ENCODE measurements at regions not wholly inside any gene's neighbourhood (a gene's known extent, or its start where the extent isn't known, plus 50 kb on each side); places are given as distances from the start of the nearest gene placed in this dataset.

- DNase-seq: peak; percentile 40 to 71
- WGBS, 3 donors: 3 to 5% (median 4%) methylated on average over 41 of the region's 41 CpGs
- Histone ChIP-seq H3K4me3 (ENCODE audit: low read depth in 1 of 3, low read length in 3 of 3) (peak overlapping the region in 2 of 3 donors; percentile 1 to 42), H3K27me3 (ENCODE audit: control insufficient read depth in 3 of 3, insufficient read depth in 3 of 3, low read length in 3 of 3) (peaks cover 0 to 36% (median 13%) of the 10 kb centered on the region in 3 donors), H3K9me3 (ENCODE audit: control insufficient read depth in 2 of 2, insufficient read depth in 1 of 2, low read depth in 1 of 2, low read length in 1 of 2) (no peaks in the 10 kb centered on the region), H3K36me3 (ENCODE audit: control insufficient read depth in 3 of 3, insufficient read depth in 2 of 3, low read depth in 1 of 3, low read length in 3 of 3) (no peaks in the 10 kb centered on the region), H3K27ac (ENCODE audit: low read depth in 1 of 3, low read length in 2 of 3) (no peak overlapping the region), H3K4me1 (ENCODE audit: control insufficient read depth in 3 of 3, insufficient read depth in 2 of 3, low read depth in 1 of 3, low read length in 2 of 3) (peaks cover 0 to 23% (median 0%) of the 10 kb centered on the region in 3 donors)
- no peak for FAIRE-seq
Observed at GRCh38 chr2:120441744-120442471, 96.0 kb downstream of the INHBB start.

- 0 to 10% (median 2%) methylated on average over 16 of the region's 16 CpGs for WGBS, 3 donors
- Histone ChIP-seq H3K27me3 (ENCODE audit: control insufficient read depth in 3 of 3, insufficient read depth in 3 of 3, low read length in 3 of 3) (peaks cover 0 to 34% (median 12%) of the 10 kb centered on the region in 3 donors), H3K27ac (ENCODE audit: low read depth in 1 of 3, low read length in 2 of 3) (peak overlapping the region in 1 of 3 donors; percentile 40), H3K4me1 (ENCODE audit: control insufficient read depth in 3 of 3, insufficient read depth in 2 of 3, low read depth in 1 of 3, low read length in 2 of 3) (peaks cover 0 to 23% (median 0%) of the 10 kb centered on the region in 3 donors), H3K4me3 (ENCODE audit: low read depth in 1 of 3, low read length in 3 of 3) (peak overlapping the region in 2 of 3 donors; percentile 23 to 42), H3K9me3 (ENCODE audit: control insufficient read depth in 2 of 2, insufficient read depth in 1 of 2, low read depth in 1 of 2, low read length in 1 of 2) (no peaks in the 10 kb centered on the region), H3K36me3 (ENCODE audit: control insufficient read depth in 3 of 3, insufficient read depth in 2 of 3, low read depth in 1 of 3, low read length in 3 of 3) (no peaks in the 10 kb centered on the region)
- no peak for DNase-seq
- FAIRE-seq: no peak
Observed at GRCh38 chr2:120442541-120442922, 96.6 kb downstream of the INHBB start.

GRCh38 chr2:120442923-120443571 is 97.1 kb downstream of the INHBB start:
- Histone ChIP-seq H3K4me1 (ENCODE audit: control insufficient read depth in 3 of 3, insufficient read depth in 2 of 3, low read depth in 1 of 3, low read length in 2 of 3) (peaks cover 0 to 23% (median 0%) of the 10 kb centered on the region in 3 donors), H3K27ac (ENCODE audit: low read depth in 1 of 3, low read length in 2 of 3) (peak overlapping the region in 1 of 3 donors; percentile 40), H3K36me3 (ENCODE audit: control insufficient read depth in 3 of 3, insufficient read depth in 2 of 3, low read depth in 1 of 3, low read length in 3 of 3) (no peaks in the 10 kb centered on the region), H3K9me3 (ENCODE audit: control insufficient read depth in 2 of 2, insufficient read depth in 1 of 2, low read depth in 1 of 2, low read length in 1 of 2) (no peaks in the 10 kb centered on the region), H3K4me3 (ENCODE audit: low read depth in 1 of 3, low read length in 3 of 3) (peak overlapping the region in 2 of 3 donors; percentile 23 to 42), H3K27me3 (ENCODE audit: control insufficient read depth in 3 of 3, insufficient read depth in 3 of 3, low read length in 3 of 3) (peaks cover 0 to 34% (median 12%) of the 10 kb centered on the region in 3 donors)
- WGBS, 3 donors: 14 to 22% (median 21%) methylated on average over 42 to 50 of the region's 50 CpGs
- FAIRE-seq (no peak), DNase-seq (peak; percentile 83 to 94)

GRCh38 chr2:120443946-120444345 is 98.0 kb downstream of the INHBB start:
- DNase-seq (no peak), FAIRE-seq (no peak)
- no peaks in the 10 kb centered on the region for H3K9me3 ChIP-seq (ENCODE audit: control insufficient read depth in 2 of 2, insufficient read depth in 1 of 2, low read depth in 1 of 2, low read length in 1 of 2)
- H3K4me3 ChIP-seq (ENCODE audit: low read depth in 1 of 3, low read length in 3 of 3): no peak overlapping the region
- H3K27me3 ChIP-seq (ENCODE audit: control insufficient read depth in 3 of 3, insufficient read depth in 3 of 3, low read length in 3 of 3): peaks cover 0 to 34% (median 12%) of the 10 kb centered on the region in 3 donors
- no peaks in the 10 kb centered on the region for H3K36me3 ChIP-seq (ENCODE audit: control insufficient read depth in 3 of 3, insufficient read depth in 2 of 3, low read depth in 1 of 3, low read length in 3 of 3)
- H3K4me1 ChIP-seq (ENCODE audit: control insufficient read depth in 3 of 3, insufficient read depth in 2 of 3, low read depth in 1 of 3, low read length in 2 of 3): peaks cover 0 to 23% (median 0%) of the 10 kb centered on the region in 3 donors
- 73 to 79% (median 77%) methylated on average over 4 of the region's 4 CpGs for WGBS, 3 donors
- no peak overlapping the region for H3K27ac ChIP-seq (ENCODE audit: low read depth in 1 of 3, low read length in 2 of 3)

- Histone ChIP-seq H3K36me3 (ENCODE audit: control insufficient read depth in 3 of 3, insufficient read depth in 2 of 3, low read depth in 1 of 3, low read length in 3 of 3) (no peaks in the 10 kb centered on the region), H3K4me3 (ENCODE audit: low read depth in 1 of 3, low read length in 3 of 3) (no peak overlapping the region), H3K4me1 (ENCODE audit: control insufficient read depth in 3 of 3, insufficient read depth in 2 of 3, low read depth in 1 of 3, low read length in 2 of 3) (peaks cover 0 to 27% (median 0%) of the 10 kb centered on the region in 3 donors), H3K27ac (ENCODE audit: low read depth in 1 of 3, low read length in 2 of 3) (no peak overlapping the region), H3K27me3 (ENCODE audit: control insufficient read depth in 3 of 3, insufficient read depth in 3 of 3, low read length in 3 of 3) (peaks cover 0 to 34% (median 12%) of the 10 kb centered on the region in 3 donors), H3K9me3 (ENCODE audit: control insufficient read depth in 2 of 2, insufficient read depth in 1 of 2, low read depth in 1 of 2, low read length in 1 of 2) (no peaks in the 10 kb centered on the region)
- DNase-seq (no peak), FAIRE-seq (no peak)
- 84 to 92% (median 92%) methylated on average over 9 of the region's 9 CpGs for WGBS, 3 donors
Observed at GRCh38 chr2:120444691-120445240, 98.8 kb downstream of the INHBB start.

GRCh38 chr2:120445449-120446143 is 99.7 kb downstream of the INHBB start:
- H3K9me3 ChIP-seq (ENCODE audit: control insufficient read depth in 2 of 2, insufficient read depth in 1 of 2, low read depth in 1 of 2, low read length in 1 of 2): no peaks in the 10 kb centered on the region
- no peaks in the 10 kb centered on the region for H3K36me3 ChIP-seq (ENCODE audit: control insufficient read depth in 3 of 3, insufficient read depth in 2 of 3, low read depth in 1 of 3, low read length in 3 of 3)
- 79 to 86% (median 82%) methylated on average over 7 of the region's 7 CpGs for WGBS, 3 donors
- no peak for DNase-seq
- H3K27me3 ChIP-seq (ENCODE audit: control insufficient read depth in 3 of 3, insufficient read depth in 3 of 3, low read length in 3 of 3): peaks cover 0 to 28% (median 9%) of the 10 kb centered on the region in 3 donors
- no peak for FAIRE-seq
- peaks cover 0 to 22% (median 0%) of the 10 kb centered on the region in 3 donors for H3K4me1 ChIP-seq (ENCODE audit: control insufficient read depth in 3 of 3, insufficient read depth in 2 of 3, low read depth in 1 of 3, low read length in 2 of 3)
- no peak overlapping the region for H3K4me3 ChIP-seq (ENCODE audit: low read depth in 1 of 3, low read length in 3 of 3)
- H3K27ac ChIP-seq (ENCODE audit: low read depth in 1 of 3, low read length in 2 of 3): no peak overlapping the region

- H3K27ac ChIP-seq (ENCODE audit: low read depth in 1 of 3, low read length in 2 of 3): no peak overlapping the region
- H3K9me3 ChIP-seq (ENCODE audit: control insufficient read depth in 2 of 2, insufficient read depth in 1 of 2, low read depth in 1 of 2, low read length in 1 of 2): no peaks in the 10 kb centered on the region
- no peaks in the 10 kb centered on the region for H3K36me3 ChIP-seq (ENCODE audit: control insufficient read depth in 3 of 3, insufficient read depth in 2 of 3, low read depth in 1 of 3, low read length in 3 of 3)
- H3K27me3 ChIP-seq (ENCODE audit: control insufficient read depth in 3 of 3, insufficient read depth in 3 of 3, low read length in 3 of 3): peaks cover 0 to 19% (median 4%) of the 10 kb centered on the region in 3 donors
- FAIRE-seq (no peak), DNase-seq (no peak)
- peaks cover 0 to 16% (median 0%) of the 10 kb centered on the region in 3 donors for H3K4me1 ChIP-seq (ENCODE audit: control insufficient read depth in 3 of 3, insufficient read depth in 2 of 3, low read depth in 1 of 3, low read length in 2 of 3)
- 80 to 86% (median 83%) methylated on average over 14 of the region's 14 CpGs for WGBS, 3 donors
- no peak overlapping the region for H3K4me3 ChIP-seq (ENCODE audit: low read depth in 1 of 3, low read length in 3 of 3)
Observed at GRCh38 chr2:120446236-120447126, 100.5 kb downstream of the INHBB start.
